Smooth muscle cell (in vitro differentiated cells): ENCODE measurements at regions not wholly inside any gene's neighbourhood (a gene's known extent, or its start where the extent isn't known, plus 50 kb on each side); places are given as distances from the start of the nearest gene placed in this dataset.

Experiments used
- DNase-seq: peaks from one replicate; lab custom pipeline; 2025; ENCODE audit not compliant: unreplicated experiment; lab: John Stamatoyannopoulos, UW
- H2AFZ ChIP-seq: fragments of 200-600 bp; sonication (generic); 2 replicates; pipeline ENCODE4 v1.6.0; 2016; ENCODE audit warnings: antibody characterized with exemption, low read depth, mild to moderate bottlenecking
- H3F3A ChIP-seq: fragments of 200-600 bp; sonication (generic); 2 replicates; pipeline ENCODE4 v1.6.0; 2017; ENCODE audit warnings: antibody characterized with exemption, low read depth
- H3K27ac ChIP-seq: fragments of 200-600 bp; sonication (generic); 2 replicates; pipeline ENCODE4 v1.5.1; 2016; ENCODE audit warnings: low read depth, mild to moderate bottlenecking
- H3K27me3 ChIP-seq: fragments of 200-600 bp; sonication (generic); 2 replicates; pipeline ENCODE4 v1.6.1; 2016; ENCODE audit warnings: low read depth, mild to moderate bottlenecking
- H3K36me3 ChIP-seq: fragments of 200-600 bp; sonication (generic); 2 replicates; pipeline ENCODE4 v1.5.1; 2016; ENCODE audit warnings: low read depth
- H3K4me1 ChIP-seq: fragments of 200-600 bp; sonication (generic); 2 replicates; pipeline ENCODE4 v1.5.1; 2016; ENCODE audit warnings: low read depth
- H3K4me2 ChIP-seq: fragments of 200-600 bp; sonication (generic); 2 replicates; pipeline ENCODE4 v1.6.0; 2016; ENCODE audit warnings: mild to moderate bottlenecking
- H3K4me3 ChIP-seq: fragments of 200-600 bp; sonication (generic); 2 replicates; pipeline ENCODE4 v1.5.1; 2016; ENCODE audit warnings: mild to moderate bottlenecking
- H3K79me2 ChIP-seq: fragments of 200-600 bp; sonication (generic); 2 replicates; pipeline ENCODE4 v1.6.0; 2016; ENCODE audit warnings: low read depth, mild to moderate bottlenecking
- H3K9ac ChIP-seq: fragments of 200-600 bp; sonication (generic); 2 replicates; pipeline ENCODE4 v1.6.0; 2016; ENCODE audit warnings: low read depth
- H3K9me3 ChIP-seq: fragments of 200-600 bp; sonication (generic); replicated peaks from 2 replicates; pipeline ENCODE4 v1.5.1; 2016; ENCODE audit warnings: low read depth
- H4K20me1 ChIP-seq: fragments of 200-600 bp; sonication (generic); 2 replicates; pipeline ENCODE4 v1.6.0; 2016; ENCODE audit warnings: low read depth
- WGBS: methylation state at CpG from one replicate; pipeline ENCODE4 v1.1.7; 2016; ENCODE audit warnings: low lambda C conversion rate; 5-methylcytosine and 5-hydroxymethylcytosine counted together
- TF ChIP-seq, protein P1 (sequence below): fragments of 200-600 bp; sonication (generic); IDR thresholded peaks from 2 replicates; pipeline ENCODE4 v1.5.1; 2017; ENCODE audit warnings: borderline replicate concordance, mild to moderate bottlenecking, antibody characterized with exemption; ENCODE audit not compliant: insufficient read depth, poor library complexity, severe bottlenecking

DNA sequence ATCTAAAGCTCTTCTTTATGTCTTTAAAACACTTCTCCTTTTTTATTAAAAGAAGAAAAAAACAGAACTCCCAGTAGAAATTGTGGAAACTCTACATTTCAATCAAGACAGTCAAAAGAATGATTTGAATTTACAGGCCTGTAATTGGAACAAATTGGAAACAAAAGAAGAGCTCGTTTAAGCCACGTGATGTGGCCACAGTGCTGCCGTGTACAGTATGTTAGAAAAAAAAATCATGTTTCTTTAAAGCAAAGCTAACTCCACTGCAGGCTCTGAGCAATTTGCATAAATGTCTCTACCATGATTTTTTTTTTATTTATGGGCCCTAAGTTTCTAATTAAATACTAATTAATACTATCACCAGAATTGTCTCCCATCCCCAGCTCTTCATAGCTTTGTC is 325.6 kb downstream of the ZSWIM6 start:
- no peak overlapping the region for H3K4me3 ChIP-seq
- no peak overlapping the region for H3K27ac ChIP-seq
- DNase-seq = no peak
- H3K4me2 ChIP-seq = no peak overlapping the region
- H3K9ac ChIP-seq = no peak overlapping the region
- no peaks in the 10 kb centered on the region for H3K79me2 ChIP-seq
- H3K36me3 ChIP-seq = no peaks in the 10 kb centered on the region
- TF ChIP-seq, protein P1, sequence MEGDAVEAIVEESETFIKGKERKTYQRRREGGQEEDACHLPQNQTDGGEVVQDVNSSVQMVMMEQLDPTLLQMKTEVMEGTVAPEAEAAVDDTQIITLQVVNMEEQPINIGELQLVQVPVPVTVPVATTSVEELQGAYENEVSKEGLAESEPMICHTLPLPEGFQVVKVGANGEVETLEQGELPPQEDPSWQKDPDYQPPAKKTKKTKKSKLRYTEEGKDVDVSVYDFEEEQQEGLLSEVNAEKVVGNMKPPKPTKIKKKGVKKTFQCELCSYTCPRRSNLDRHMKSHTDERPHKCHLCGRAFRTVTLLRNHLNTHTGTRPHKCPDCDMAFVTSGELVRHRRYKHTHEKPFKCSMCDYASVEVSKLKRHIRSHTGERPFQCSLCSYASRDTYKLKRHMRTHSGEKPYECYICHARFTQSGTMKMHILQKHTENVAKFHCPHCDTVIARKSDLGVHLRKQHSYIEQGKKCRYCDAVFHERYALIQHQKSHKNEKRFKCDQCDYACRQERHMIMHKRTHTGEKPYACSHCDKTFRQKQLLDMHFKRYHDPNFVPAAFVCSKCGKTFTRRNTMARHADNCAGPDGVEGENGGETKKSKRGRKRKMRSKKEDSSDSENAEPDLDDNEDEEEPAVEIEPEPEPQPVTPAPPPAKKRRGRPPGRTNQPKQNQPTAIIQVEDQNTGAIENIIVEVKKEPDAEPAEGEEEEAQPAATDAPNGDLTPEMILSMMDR = no peak
- H4K20me1 ChIP-seq = no peaks in the 10 kb centered on the region
- H3K4me1 ChIP-seq = peaks cover 7% of the 10 kb centered on the region
- 76% methylated on average over 3 of the region's 3 CpGs for WGBS
- no peaks in the 10 kb centered on the region for H3K27me3 ChIP-seq
- no peaks in the 10 kb centered on the region for H3K9me3 ChIP-seq
- no peaks in the 10 kb centered on the region for H3F3A ChIP-seq
- no peak overlapping the region for H2AFZ ChIP-seq

DNA sequence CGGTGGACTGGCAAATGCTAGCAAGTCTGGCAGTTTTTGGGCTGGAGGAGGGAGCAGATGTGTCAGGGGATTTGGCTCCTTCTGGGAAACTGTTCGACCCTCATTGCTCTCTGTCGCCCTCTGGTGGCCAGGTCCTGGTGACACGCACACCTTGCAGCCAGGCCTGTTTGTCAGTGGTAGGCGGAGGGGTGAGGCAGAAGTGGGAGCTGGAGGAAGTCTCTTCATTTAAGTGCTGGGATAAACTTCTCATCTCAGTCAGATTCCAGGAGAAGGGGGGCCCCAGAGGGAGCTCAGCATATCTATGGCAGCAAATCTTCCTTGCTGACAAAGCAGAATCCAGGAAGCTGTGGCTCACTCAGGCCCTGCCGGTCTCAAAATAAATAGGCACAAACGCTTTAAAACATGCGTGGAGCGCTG is 326.5 kb downstream of the ZSWIM6 start:
- no peak overlapping the region for H3K27ac ChIP-seq
- no peak overlapping the region for H3K4me3 ChIP-seq
- H3K9ac ChIP-seq = no peak overlapping the region
- TF ChIP-seq, protein P1 = peak; percentile 95
- no peaks in the 10 kb centered on the region for H3F3A ChIP-seq
- DNase-seq = peak; percentile 57
- no peak overlapping the region for H2AFZ ChIP-seq
- peaks cover 7% of the 10 kb centered on the region for H3K4me1 ChIP-seq
- 31% methylated on average over 9 of the region's 9 CpGs for WGBS
- H3K79me2 ChIP-seq = no peaks in the 10 kb centered on the region
- no peaks in the 10 kb centered on the region for H3K36me3 ChIP-seq
- H3K9me3 ChIP-seq = no peaks in the 10 kb centered on the region
- no peaks in the 10 kb centered on the region for H3K27me3 ChIP-seq
- H3K4me2 ChIP-seq = no peak overlapping the region
- no peaks in the 10 kb centered on the region for H4K20me1 ChIP-seq

DNA sequence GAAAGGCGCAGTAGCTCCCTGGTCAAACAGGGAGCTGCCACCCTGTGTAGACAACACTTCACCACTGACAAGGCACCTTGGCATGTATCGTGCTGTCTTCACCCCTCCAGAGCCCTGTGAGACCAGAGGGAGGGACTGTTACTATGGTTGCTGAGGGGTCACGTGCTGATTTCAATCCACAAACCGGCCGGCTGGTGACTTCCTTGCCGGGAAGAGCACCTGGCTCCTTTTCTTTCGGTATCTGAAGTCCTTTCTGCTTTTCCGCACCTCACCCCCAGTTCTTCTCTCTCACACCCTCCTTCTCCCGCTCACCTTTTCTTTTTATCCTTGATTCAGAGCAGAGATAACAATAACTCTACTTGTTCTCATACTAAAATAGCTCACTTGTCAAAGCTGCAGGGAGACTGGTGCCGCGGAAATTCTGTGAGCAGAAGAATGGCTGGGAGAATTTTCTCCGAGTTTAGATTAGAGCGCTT is 327.2 kb downstream of the ZSWIM6 start:
- Histone ChIP-seq H3K4me2 (no peak overlapping the region), H3K27ac (no peak overlapping the region)

DNA sequence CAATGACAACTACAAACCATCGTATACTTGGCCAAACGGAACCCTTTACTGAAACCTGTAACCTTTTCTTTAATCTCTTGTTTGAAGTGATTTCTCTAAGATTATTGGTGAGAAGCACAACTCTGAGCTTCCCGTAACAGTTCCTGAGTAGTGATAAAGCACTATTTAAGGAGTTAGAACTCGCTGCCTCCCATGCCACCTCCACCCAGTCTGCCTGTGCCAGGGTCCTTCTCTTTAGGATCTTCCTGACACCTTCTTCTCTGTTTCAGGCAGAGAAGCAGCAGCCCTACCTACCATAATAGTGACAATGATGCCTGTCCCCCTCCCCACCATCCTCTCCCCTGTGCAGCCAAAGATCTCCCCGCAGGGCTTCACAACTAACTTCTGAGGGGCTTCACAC is 330.6 kb downstream of the ZSWIM6 start:
- no peaks in the 10 kb centered on the region for H3K27me3 ChIP-seq
- H3F3A ChIP-seq = no peaks in the 10 kb centered on the region
- no peaks in the 10 kb centered on the region for H4K20me1 ChIP-seq
- H3K79me2 ChIP-seq = no peaks in the 10 kb centered on the region
- no peaks in the 10 kb centered on the region for H3K9me3 ChIP-seq
- TF ChIP-seq, protein P1 = no peak
- 94% methylated on average over 5 of the region's 5 CpGs for WGBS
- H3K36me3 ChIP-seq = no peaks in the 10 kb centered on the region
- H3K27ac ChIP-seq = no peak overlapping the region
- no peak overlapping the region for H3K4me2 ChIP-seq
- no peak for DNase-seq
- H3K4me3 ChIP-seq = no peak overlapping the region
- no peak overlapping the region for H3K9ac ChIP-seq
- H2AFZ ChIP-seq = no peak overlapping the region
- peaks cover 4% of the 10 kb centered on the region for H3K4me1 ChIP-seq

More for the DNA sequence above, 327.2 kb downstream of the ZSWIM6 start:
- no peaks in the 10 kb centered on the region for H3K9me3 ChIP-seq
- H3K4me3 ChIP-seq = no peak overlapping the region
- H3K79me2 ChIP-seq = no peaks in the 10 kb centered on the region
- H4K20me1 ChIP-seq = no peaks in the 10 kb centered on the region
- no peaks in the 10 kb centered on the region for H3K36me3 ChIP-seq
- H3K4me1 ChIP-seq = peaks cover 7% of the 10 kb centered on the region
- no peak for DNase-seq
- no peaks in the 10 kb centered on the region for H3K27me3 ChIP-seq
- WGBS = 70% methylated on average over 13 of the region's 13 CpGs
- H3F3A ChIP-seq = no peaks in the 10 kb centered on the region
- TF ChIP-seq, protein P1 = no peak
- no peak overlapping the region for H3K9ac ChIP-seq
- H2AFZ ChIP-seq = no peak overlapping the region
